Activated naive CD8-positive, alpha-beta T cell treated with anti-CD3 and anti-CD28 coated beads, Interleukin-2, amount 50 U/mL, for 24 hours (primary cell): ENCODE measurements at regions not wholly inside any gene's neighbourhood (a gene's known extent, or its start where the extent isn't known, plus 50 kb on each side); places are given as distances from the start of the nearest gene placed in this dataset.

Experiments
- ATAC-seq: fragments of 150-1000 bp; cut with Tn5 transposase; one replicate; pipeline ENCODE4 v1.10.0; 2021
- DNase-seq: peaks from one replicate; pipeline ENCODE4 v3.0.0; 2021
- H3K27ac Mint-ChIP-seq: one replicate; pipeline ENCODE4 v1.8.0; 2021; ENCODE audit warnings: mild to moderate bottlenecking, mixed read lengths
- H3K27me3 Mint-ChIP-seq: one replicate; pipeline ENCODE4 v1.8.0; 2021; ENCODE audit warnings: mixed read lengths
- H3K36me3 Mint-ChIP-seq: one replicate; pipeline ENCODE4 v1.8.0; 2021; ENCODE audit warnings: low read depth, mixed read lengths
- H3K4me1 Mint-ChIP-seq: one replicate; pipeline ENCODE4 v1.8.0; 2021; ENCODE audit warnings: mixed read lengths
- H3K4me3 Mint-ChIP-seq: one replicate; pipeline ENCODE4 v1.8.0; 2021; ENCODE audit warnings: mild to moderate bottlenecking, moderate library complexity, mixed read lengths
- H3K9me3 Mint-ChIP-seq: one replicate; pipeline ENCODE4 v1.8.0; 2021; ENCODE audit warnings: mixed read lengths

GRCh38 chr14:85248881-85249635, 280.9 kb upstream of the FLRT2 start:
- H3K4me1 Mint-ChIP-seq: no peaks in the 10 kb centered on the region
- no peak for ATAC-seq
- DNase-seq: no peak

GRCh38 chr14:85250414-85251189, 279.3 kb upstream of the FLRT2 start:
- H3K36me3 Mint-ChIP-seq: no peaks in the 10 kb centered on the region
- ATAC-seq (no peak), DNase-seq (no peak)
- H3K4me3 Mint-ChIP-seq: no peak overlapping the region
- no peaks in the 10 kb centered on the region for H3K4me1 Mint-ChIP-seq
- H3K27me3 Mint-ChIP-seq: no peaks in the 10 kb centered on the region
- H3K27ac Mint-ChIP-seq: no peak overlapping the region
- peaks cover 14% of the 10 kb centered on the region for H3K9me3 Mint-ChIP-seq

More at GRCh38 chr14:85248881-85249635, 280.9 kb upstream of the FLRT2 start:
- no peak overlapping the region for H3K27ac Mint-ChIP-seq
- H3K9me3 Mint-ChIP-seq: peaks cover 14% of the 10 kb centered on the region
- no peak overlapping the region for H3K4me3 Mint-ChIP-seq
- H3K27me3 Mint-ChIP-seq: no peaks in the 10 kb centered on the region
- no peaks in the 10 kb centered on the region for H3K36me3 Mint-ChIP-seq

GRCh38 chr14:85252011-85252410, 277.9 kb upstream of the FLRT2 start:
- Mint-ChIP-seq H3K4me1 (no peaks in the 10 kb centered on the region), H3K36me3 (no peaks in the 10 kb centered on the region)
- no peak for ATAC-seq

GRCh38 chr14:85254711-85255110, 275.2 kb upstream of the FLRT2 start:
- Mint-ChIP-seq H3K27ac (no peak overlapping the region), H3K27me3 (no peaks in the 10 kb centered on the region), H3K9me3 (peaks cover 8% of the 10 kb centered on the region), H3K36me3 (no peaks in the 10 kb centered on the region), H3K4me1 (no peaks in the 10 kb centered on the region), H3K4me3 (no peak overlapping the region)
- no peak for ATAC-seq
- DNase-seq: no peak

More at GRCh38 chr14:85252011-85252410, 277.9 kb upstream of the FLRT2 start:
- Mint-ChIP-seq H3K27me3 (no peaks in the 10 kb centered on the region), H3K27ac (no peak overlapping the region), H3K4me3 (no peak overlapping the region), H3K9me3 (peaks cover 6% of the 10 kb centered on the region)
- DNase-seq: no peak

GRCh38 chr14:85257287-85257686, 272.7 kb upstream of the FLRT2 start:
- no peak for ATAC-seq
- no peaks in the 10 kb centered on the region for H3K27me3 Mint-ChIP-seq
- H3K4me1 Mint-ChIP-seq: no peaks in the 10 kb centered on the region
- no peak overlapping the region for H3K4me3 Mint-ChIP-seq
- peaks cover 17% of the 10 kb centered on the region for H3K9me3 Mint-ChIP-seq
- DNase-seq: no peak
- H3K36me3 Mint-ChIP-seq: no peaks in the 10 kb centered on the region
- no peak overlapping the region for H3K27ac Mint-ChIP-seq

GRCh38 chr14:85263916-85264675, 265.8 kb upstream of the FLRT2 start:
- no peak overlapping the region for H3K4me3 Mint-ChIP-seq
- H3K27me3 Mint-ChIP-seq: no peaks in the 10 kb centered on the region
- peaks cover 11% of the 10 kb centered on the region for H3K9me3 Mint-ChIP-seq
- no peaks in the 10 kb centered on the region for H3K4me1 Mint-ChIP-seq
- H3K27ac Mint-ChIP-seq: no peak overlapping the region
- DNase-seq: no peak
- ATAC-seq: no peak
- no peaks in the 10 kb centered on the region for H3K36me3 Mint-ChIP-seq

GRCh38 chr14:85273099-85273677, 256.8 kb upstream of the FLRT2 start:
- no peak overlapping the region for H3K27ac Mint-ChIP-seq
- ATAC-seq (no peak), DNase-seq (no peak)
- H3K36me3 Mint-ChIP-seq: no peaks in the 10 kb centered on the region
- peaks cover 8% of the 10 kb centered on the region for H3K9me3 Mint-ChIP-seq
- H3K27me3 Mint-ChIP-seq: no peaks in the 10 kb centered on the region
- H3K4me1 Mint-ChIP-seq: no peaks in the 10 kb centered on the region
- no peak overlapping the region for H3K4me3 Mint-ChIP-seq

GRCh38 chr14:85273952-85274351, 256.0 kb upstream of the FLRT2 start:
- Mint-ChIP-seq H3K27ac (no peak overlapping the region), H3K27me3 (no peaks in the 10 kb centered on the region), H3K36me3 (no peaks in the 10 kb centered on the region), H3K9me3 (peaks cover 8% of the 10 kb centered on the region), H3K4me1 (no peaks in the 10 kb centered on the region), H3K4me3 (no peak overlapping the region)
- DNase-seq (no peak), ATAC-seq (no peak)

- ATAC-seq: no peak
- Mint-ChIP-seq H3K9me3 (peaks cover 13% of the 10 kb centered on the region), H3K4me3 (no peak overlapping the region), H3K4me1 (no peaks in the 10 kb centered on the region), H3K27me3 (peaks cover 2% of the 10 kb centered on the region), H3K27ac (no peak overlapping the region), H3K36me3 (no peaks in the 10 kb centered on the region)
- DNase-seq: no peak
These were observed 253.6 kb upstream of the FLRT2 start for GRCh38 chr14:85276161-85276978.

GRCh38 chr14:85276979-85277228, 253.0 kb upstream of the FLRT2 start:
- Mint-ChIP-seq H3K36me3 (no peaks in the 10 kb centered on the region), H3K27me3 (peaks cover 2% of the 10 kb centered on the region), H3K27ac (no peak overlapping the region), H3K9me3 (peaks cover 13% of the 10 kb centered on the region), H3K4me1 (no peaks in the 10 kb centered on the region), H3K4me3 (no peak overlapping the region)
- ATAC-seq (no peak), DNase-seq (no peak)

- no peaks in the 10 kb centered on the region for H3K36me3 Mint-ChIP-seq
These were observed 250.5 kb upstream of the FLRT2 start for GRCh38 chr14:85279407-85279806.

GRCh38 chr14:85280074-85280473, 249.9 kb upstream of the FLRT2 start:
- no peak overlapping the region for H3K4me3 Mint-ChIP-seq
- DNase-seq: no peak

More at GRCh38 chr14:85279407-85279806, 250.5 kb upstream of the FLRT2 start:
- ATAC-seq: no peak
- H3K9me3 Mint-ChIP-seq: peaks cover 13% of the 10 kb centered on the region
- H3K27me3 Mint-ChIP-seq: peaks cover 2% of the 10 kb centered on the region
- no peak for DNase-seq
- H3K27ac Mint-ChIP-seq: no peak overlapping the region
- H3K4me3 Mint-ChIP-seq: no peak overlapping the region
- H3K4me1 Mint-ChIP-seq: no peaks in the 10 kb centered on the region

GRCh38 chr14:85281921-85282320, 248.0 kb upstream of the FLRT2 start:
- peaks cover 10% of the 10 kb centered on the region for H3K9me3 Mint-ChIP-seq
- no peak overlapping the region for H3K27ac Mint-ChIP-seq
- no peak overlapping the region for H3K4me3 Mint-ChIP-seq
- DNase-seq (no peak), ATAC-seq (no peak)
- H3K27me3 Mint-ChIP-seq: peaks cover 2% of the 10 kb centered on the region
- no peaks in the 10 kb centered on the region for H3K4me1 Mint-ChIP-seq
- no peaks in the 10 kb centered on the region for H3K36me3 Mint-ChIP-seq

More at GRCh38 chr14:85280074-85280473, 249.9 kb upstream of the FLRT2 start:
- Mint-ChIP-seq H3K4me1 (no peaks in the 10 kb centered on the region), H3K9me3 (peaks cover 13% of the 10 kb centered on the region), H3K27ac (no peak overlapping the region), H3K27me3 (peaks cover 2% of the 10 kb centered on the region), H3K36me3 (no peaks in the 10 kb centered on the region)
- no peak for ATAC-seq

GRCh38 chr14:85288041-85288440, 241.9 kb upstream of the FLRT2 start:
- no peak overlapping the region for H3K4me3 Mint-ChIP-seq
- H3K27ac Mint-ChIP-seq: no peak overlapping the region
- DNase-seq (no peak), ATAC-seq (no peak)
- H3K36me3 Mint-ChIP-seq: no peaks in the 10 kb centered on the region
- no peaks in the 10 kb centered on the region for H3K27me3 Mint-ChIP-seq
- no peaks in the 10 kb centered on the region for H3K4me1 Mint-ChIP-seq
- H3K9me3 Mint-ChIP-seq: peaks cover 10% of the 10 kb centered on the region
